Upper lobe of left lung (tissue), 4 donors: ENCODE measurements at regions not wholly inside any gene's neighbourhood (a gene's known extent, or its start where the extent isn't known, plus 50 kb on each side); places are given as distances from the start of the nearest gene placed in this dataset.

Experiments used
- POLR2AphosphoS5 ChIP-seq, 2 donors: sonication (generic); formaldehyde crosslinking; IDR thresholded peaks; one replicate each; pipeline ENCODE4 v1.5.1; 2017; ENCODE audit warnings: antibody characterized with exemption in 2 of 2
- TF ChIP-seq, protein P1 (sequence below), 6 experiments: fragments of 450-650 bp in 4 of 6; fragments of 200-600 bp in 2 of 6; sonication (generic) in 2 of 6; IDR thresholded peaks; one replicate each; pipeline ENCODE4 v1.5.1; 2016 to 2019; ENCODE audit warnings: antibody characterized with exemption in 6 of 6

DNA sequence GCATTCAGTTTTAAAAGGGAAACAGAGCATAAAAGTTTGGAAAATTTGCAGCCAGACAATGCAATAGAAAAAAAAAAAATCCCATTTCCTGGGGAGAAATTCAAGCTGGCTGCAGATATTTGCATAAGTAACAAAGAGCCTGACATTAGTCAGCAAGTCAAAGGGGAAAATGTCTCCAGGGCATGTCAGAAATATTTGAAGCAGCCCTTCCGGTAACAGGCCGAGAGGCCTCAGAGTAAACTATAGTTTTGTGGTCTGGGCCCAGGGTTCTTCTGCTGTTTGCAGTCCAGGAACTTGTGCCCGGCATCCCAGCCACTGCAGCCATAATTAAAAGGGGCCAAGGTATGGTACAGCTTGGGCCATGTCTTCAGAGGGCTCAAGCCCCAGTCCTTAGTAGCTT, 411.6 kb upstream of the BCHE start:
- TF ChIP-seq, protein P1, sequence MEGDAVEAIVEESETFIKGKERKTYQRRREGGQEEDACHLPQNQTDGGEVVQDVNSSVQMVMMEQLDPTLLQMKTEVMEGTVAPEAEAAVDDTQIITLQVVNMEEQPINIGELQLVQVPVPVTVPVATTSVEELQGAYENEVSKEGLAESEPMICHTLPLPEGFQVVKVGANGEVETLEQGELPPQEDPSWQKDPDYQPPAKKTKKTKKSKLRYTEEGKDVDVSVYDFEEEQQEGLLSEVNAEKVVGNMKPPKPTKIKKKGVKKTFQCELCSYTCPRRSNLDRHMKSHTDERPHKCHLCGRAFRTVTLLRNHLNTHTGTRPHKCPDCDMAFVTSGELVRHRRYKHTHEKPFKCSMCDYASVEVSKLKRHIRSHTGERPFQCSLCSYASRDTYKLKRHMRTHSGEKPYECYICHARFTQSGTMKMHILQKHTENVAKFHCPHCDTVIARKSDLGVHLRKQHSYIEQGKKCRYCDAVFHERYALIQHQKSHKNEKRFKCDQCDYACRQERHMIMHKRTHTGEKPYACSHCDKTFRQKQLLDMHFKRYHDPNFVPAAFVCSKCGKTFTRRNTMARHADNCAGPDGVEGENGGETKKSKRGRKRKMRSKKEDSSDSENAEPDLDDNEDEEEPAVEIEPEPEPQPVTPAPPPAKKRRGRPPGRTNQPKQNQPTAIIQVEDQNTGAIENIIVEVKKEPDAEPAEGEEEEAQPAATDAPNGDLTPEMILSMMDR (IDR thresholded peaks at IDR 0.05), result no peak
- no peak for TF ChIP-seq POLR2AphosphoS5 (IDR thresholded peaks at IDR 0.05)
